ENCODE measurements at regions not wholly inside any gene's neighbourhood (a gene's known extent, or its start where the extent isn't known, plus 50 kb on each side); places are given as distances from the start of the nearest gene placed in this dataset.

DNA sequence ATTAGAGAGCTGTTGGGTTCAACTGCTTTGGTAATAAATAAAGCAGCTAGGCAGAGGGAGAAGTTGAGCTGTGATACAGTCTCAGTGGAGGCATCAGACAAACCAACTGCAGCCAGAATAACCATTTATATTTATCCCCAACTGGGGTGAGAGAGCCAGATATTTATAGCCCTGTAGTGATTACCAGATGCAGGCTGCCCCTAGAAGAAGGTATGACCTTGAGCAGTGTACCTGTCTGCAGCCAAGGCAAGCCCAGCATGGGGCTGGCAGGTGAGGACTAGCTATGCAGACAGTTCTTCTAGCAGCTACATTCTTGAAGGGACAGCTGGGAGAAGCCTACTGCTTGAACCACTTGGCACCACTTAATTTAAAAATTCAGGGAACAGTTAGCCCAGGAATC lies 144.4 kb upstream of the EPHA3 start:
- Histone ChIP-seq H2AFZ (no peak overlapping the region), H3F3A (replicated peaks; ENCODE audit: low read depth) (no peaks in the 10 kb centered on the region), H3K9me2 (ENCODE audit: insufficient read depth) (no peaks in the 10 kb centered on the region; the same call in 1 of the 2 replicates), H3K4me3 (no peak overlapping the region), H3K79me2 (replicated peaks; ENCODE audit: insufficient read depth) (no peaks in the 10 kb centered on the region), H3K27me3 (ENCODE audit: insufficient read depth) (no peaks in the 10 kb centered on the region), H3K4me2 (no peak overlapping the region), H3K4me1 (ENCODE audit: insufficient read depth) (no peaks in the 10 kb centered on the region), H3K27ac (ENCODE audit: low read depth) (no peak overlapping the region), H3K36me3 (ENCODE audit: insufficient read depth) (no peaks in the 10 kb centered on the region), H4K20me1 (replicated peaks; ENCODE audit: insufficient read depth) (no peaks in the 10 kb centered on the region)
- no peaks in the 10 kb centered on the region for H3K36me3 Mint-ChIP-seq (ENCODE audit: low read depth)
- H3K4me3 Mint-ChIP-seq, result no peak overlapping the region
- no peak for TF ChIP-seq CREB1 (CRISPR knock-in tag; IDR thresholded peaks at IDR 0.05; ENCODE audit: low read depth)
- TF ChIP-seq POLR2AphosphoS5 (IDR thresholded peaks at IDR 0.05; ENCODE audit: low read depth), result no peak
- no peak for TF ChIP-seq REST (IDR thresholded peaks at IDR 0.05; ENCODE audit: unreplicated experiment)
- TF ChIP-seq, protein P1, sequence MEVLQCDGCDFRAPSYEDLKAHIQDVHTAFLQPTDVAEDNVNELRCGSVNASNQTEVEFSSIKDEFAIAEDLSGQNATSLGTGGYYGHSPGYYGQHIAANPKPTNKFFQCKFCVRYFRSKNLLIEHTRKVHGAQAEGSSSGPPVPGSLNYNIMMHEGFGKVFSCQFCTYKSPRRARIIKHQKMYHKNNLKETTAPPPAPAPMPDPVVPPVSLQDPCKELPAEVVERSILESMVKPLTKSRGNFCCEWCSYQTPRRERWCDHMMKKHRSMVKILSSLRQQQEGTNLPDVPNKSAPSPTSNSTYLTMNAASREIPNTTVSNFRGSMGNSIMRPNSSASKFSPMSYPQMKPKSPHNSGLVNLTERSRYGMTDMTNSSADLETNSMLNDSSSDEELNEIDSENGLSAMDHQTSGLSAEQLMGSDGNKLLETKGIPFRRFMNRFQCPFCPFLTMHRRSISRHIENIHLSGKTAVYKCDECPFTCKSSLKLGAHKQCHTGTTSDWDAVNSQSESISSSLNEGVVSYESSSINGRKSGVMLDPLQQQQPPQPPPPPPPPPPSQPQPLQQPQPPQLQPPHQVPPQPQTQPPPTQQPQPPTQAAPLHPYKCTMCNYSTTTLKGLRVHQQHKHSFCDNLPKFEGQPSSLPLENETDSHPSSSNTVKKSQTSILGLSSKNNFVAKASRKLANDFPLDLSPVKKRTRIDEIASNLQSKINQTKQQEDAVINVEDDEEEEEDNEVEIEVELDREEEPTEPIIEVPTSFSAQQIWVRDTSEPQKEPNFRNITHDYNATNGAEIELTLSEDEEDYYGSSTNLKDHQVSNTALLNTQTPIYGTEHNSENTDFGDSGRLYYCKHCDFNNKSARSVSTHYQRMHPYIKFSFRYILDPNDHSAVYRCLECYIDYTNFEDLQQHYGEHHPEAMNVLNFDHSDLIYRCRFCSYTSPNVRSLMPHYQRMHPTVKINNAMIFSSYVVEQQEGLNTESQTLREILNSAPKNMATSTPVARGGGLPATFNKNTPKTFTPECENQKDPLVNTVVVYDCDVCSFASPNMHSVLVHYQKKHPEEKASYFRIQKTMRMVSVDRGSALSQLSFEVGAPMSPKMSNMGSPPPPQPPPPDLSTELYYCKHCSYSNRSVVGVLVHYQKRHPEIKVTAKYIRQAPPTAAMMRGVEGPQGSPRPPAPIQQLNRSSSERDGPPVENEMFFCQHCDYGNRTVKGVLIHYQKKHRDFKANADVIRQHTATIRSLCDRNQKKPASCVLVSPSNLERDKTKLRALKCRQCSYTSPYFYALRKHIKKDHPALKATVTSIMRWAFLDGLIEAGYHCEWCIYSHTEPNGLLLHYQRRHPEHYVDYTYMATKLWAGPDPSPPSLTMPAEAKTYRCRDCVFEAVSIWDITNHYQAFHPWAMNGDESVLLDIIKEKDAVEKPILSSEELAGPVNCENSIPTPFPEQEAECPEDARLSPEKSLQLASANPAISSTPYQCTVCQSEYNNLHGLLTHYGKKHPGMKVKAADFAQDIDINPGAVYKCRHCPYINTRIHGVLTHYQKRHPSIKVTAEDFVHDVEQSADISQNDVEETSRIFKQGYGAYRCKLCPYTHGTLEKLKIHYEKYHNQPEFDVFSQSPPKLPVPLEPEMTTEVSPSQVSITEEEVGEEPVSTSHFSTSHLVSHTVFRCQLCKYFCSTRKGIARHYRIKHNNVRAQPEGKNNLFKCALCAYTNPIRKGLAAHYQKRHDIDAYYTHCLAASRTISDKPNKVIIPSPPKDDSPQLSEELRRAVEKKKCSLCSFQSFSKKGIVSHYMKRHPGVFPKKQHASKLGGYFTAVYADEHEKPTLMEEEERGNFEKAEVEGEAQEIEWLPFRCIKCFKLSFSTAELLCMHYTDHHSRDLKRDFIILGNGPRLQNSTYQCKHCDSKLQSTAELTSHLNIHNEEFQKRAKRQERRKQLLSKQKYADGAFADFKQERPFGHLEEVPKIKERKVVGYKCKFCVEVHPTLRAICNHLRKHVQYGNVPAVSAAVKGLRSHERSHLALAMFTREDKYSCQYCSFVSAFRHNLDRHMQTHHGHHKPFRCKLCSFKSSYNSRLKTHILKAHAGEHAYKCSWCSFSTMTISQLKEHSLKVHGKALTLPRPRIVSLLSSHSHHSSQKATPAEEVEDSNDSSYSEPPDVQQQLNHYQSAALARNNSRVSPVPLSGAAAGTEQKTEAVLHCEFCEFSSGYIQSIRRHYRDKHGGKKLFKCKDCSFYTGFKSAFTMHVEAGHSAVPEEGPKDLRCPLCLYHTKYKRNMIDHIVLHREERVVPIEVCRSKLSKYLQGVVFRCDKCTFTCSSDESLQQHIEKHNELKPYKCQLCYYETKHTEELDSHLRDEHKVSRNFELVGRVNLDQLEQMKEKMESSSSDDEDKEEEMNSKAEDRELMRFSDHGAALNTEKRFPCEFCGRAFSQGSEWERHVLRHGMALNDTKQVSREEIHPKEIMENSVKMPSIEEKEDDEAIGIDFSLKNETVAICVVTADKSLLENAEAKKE (CRISPR knock-in tag; IDR thresholded peaks at IDR 0.05), result no peak
- TF ChIP-seq STAT1 (IDR thresholded peaks at IDR 0.05; ENCODE audit: unreplicated experiment), result no peak
- TF ChIP-seq ZNF331 (CRISPR knock-in tag; IDR thresholded peaks at IDR 0.05; ENCODE audit: low read depth), result no peak
- TF ChIP-seq, protein P2, sequence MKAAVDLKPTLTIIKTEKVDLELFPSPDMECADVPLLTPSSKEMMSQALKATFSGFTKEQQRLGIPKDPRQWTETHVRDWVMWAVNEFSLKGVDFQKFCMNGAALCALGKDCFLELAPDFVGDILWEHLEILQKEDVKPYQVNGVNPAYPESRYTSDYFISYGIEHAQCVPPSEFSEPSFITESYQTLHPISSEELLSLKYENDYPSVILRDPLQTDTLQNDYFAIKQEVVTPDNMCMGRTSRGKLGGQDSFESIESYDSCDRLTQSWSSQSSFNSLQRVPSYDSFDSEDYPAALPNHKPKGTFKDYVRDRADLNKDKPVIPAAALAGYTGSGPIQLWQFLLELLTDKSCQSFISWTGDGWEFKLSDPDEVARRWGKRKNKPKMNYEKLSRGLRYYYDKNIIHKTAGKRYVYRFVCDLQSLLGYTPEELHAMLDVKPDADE (IDR thresholded peaks at IDR 0.05), result no peak
- TF ChIP-seq CTCF (conservative IDR thresholded peaks at IDR 0.05; ENCODE audit: low read depth in 2 of 2), result no peak
- TF ChIP-seq EZH2 (IDR thresholded peaks at IDR 0.05; ENCODE audit: low read depth, unreplicated experiment), result no peak
- TF ChIP-seq ZNF114 (CRISPR knock-in tag; IDR thresholded peaks at IDR 0.05), result no peak
- no peak for TF ChIP-seq EZH2phosphoT487 (IDR thresholded peaks at IDR 0.05; ENCODE audit: unreplicated experiment)
- no peak for TF ChIP-seq NANOG (IDR thresholded peaks at IDR 0.05; ENCODE audit: borderline replicate concordance)
- no peak for TF ChIP-seq JUNB (IDR thresholded peaks at IDR 0.05; ENCODE audit: unreplicated experiment)
- ATAC-seq (no peak; the same call in 2 of the 3 replicates), DNase-seq (ENCODE audit: low spot score) (no peak)
- no peaks in the 10 kb centered on the region for H3K9me3 Mint-ChIP-seq
- H3K27ac Mint-ChIP-seq, result no peak overlapping the region
- no peaks in the 10 kb centered on the region for H3K27me3 Mint-ChIP-seq (ENCODE audit: insufficient read depth, low read depth, poor library complexity)
- peaks cover 3% of the 10 kb centered on the region; the same call in 2 of the 3 replicates for H3K4me1 Mint-ChIP-seq

Data from GM23338 (cell line).